Head of caudate nucleus (tissue), 42 donors: ENCODE measurements at regions not wholly inside any gene's neighbourhood (a gene's known extent, or its start where the extent isn't known, plus 50 kb on each side); places are given as distances from the start of the nearest gene placed in this dataset.
"Not testable (repeated sequence)": the region's sequence is repeated elsewhere in the genome, so short reads cannot be mapped to it uniquely, and the experiment has no call there.

Experiments
- DNase-seq, 42 donors: peaks; one replicate each; pipeline versions ENCODE4 v3.0.0 to v3.0.0-alpha.2; 2020 to 2021; ENCODE audit warnings: mixed read lengths in 7 of 42
- intact Hi-C: fragments of 100-400 bp; cut with DNase I; formaldehyde crosslinking; loops from one replicate; pipeline ENCODE4 v1.15.0; 2022

GRCh38 chr3:178195824-178196223, 340.4 kb upstream of the KCNMB2 start:
- peak in 2 of 42 donors; percentile 11 to 38 for DNase-seq
- intact Hi-C loops = no loop called here

GRCh38 chr3:178198329-178198728, 337.9 kb upstream of the KCNMB2 start:
- DNase-seq = no peak
- intact Hi-C loops = no loop called here

- intact Hi-C loops = no loop called here
- no peak for DNase-seq
These were observed 335.9 kb upstream of the KCNMB2 start for GRCh38 chr3:178200316-178200715.

- intact Hi-C loops = no loop called here
- DNase-seq = no peak
These were observed 334.5 kb upstream of the KCNMB2 start for GRCh38 chr3:178201714-178202113.

GRCh38 chr3:178202194-178202593, 334.0 kb upstream of the KCNMB2 start:
- peak in 2 of 42 donors; percentile 13 to 39 for DNase-seq
- intact Hi-C loops = no loop called here

GRCh38 chr3:178203165-178203564, 333.1 kb upstream of the KCNMB2 start:
- peak in 8 of 42 donors; percentile 11 to 48 (median 27) for DNase-seq
- intact Hi-C loops = no loop called here

GRCh38 chr3:178203650-178204049, 332.6 kb upstream of the KCNMB2 start:
- intact Hi-C loops = no loop called here
- DNase-seq = no peak

GRCh38 chr3:178205740-178206139, 330.5 kb upstream of the KCNMB2 start:
- intact Hi-C loops = no loop called here
- no peak for DNase-seq

GRCh38 chr3:178206521-178206920, 329.7 kb upstream of the KCNMB2 start:
- intact Hi-C loops = no loop called here
- peak in 1 of 42 donors; percentile 8 for DNase-seq

GRCh38 chr3:178207161-178207560, 329.1 kb upstream of the KCNMB2 start:
- DNase-seq, intact Hi-C loops: not testable (repeated sequence)

GRCh38 chr3:178207627-178208026, 328.6 kb upstream of the KCNMB2 start:
- DNase-seq, intact Hi-C loops: not testable (repeated sequence)

GRCh38 chr3:178209116-178209515, 327.1 kb upstream of the KCNMB2 start:
- DNase-seq, intact Hi-C loops: not testable (repeated sequence)

GRCh38 chr3:178209618-178210017, 326.6 kb upstream of the KCNMB2 start:
- intact Hi-C loops = not testable (repeated sequence)

GRCh38 chr3:178211086-178211485, 325.1 kb upstream of the KCNMB2 start:
- DNase-seq, intact Hi-C loops: not testable (repeated sequence)

More at GRCh38 chr3:178209618-178210017, 326.6 kb upstream of the KCNMB2 start:
- DNase-seq = not testable (repeated sequence)

- DNase-seq = no peak
- intact Hi-C loops = no loop called here
These were observed 318.8 kb upstream of the KCNMB2 start for GRCh38 chr3:178217479-178217878.

- intact Hi-C loops = no loop called here
- no peak for DNase-seq
These were observed 318.0 kb upstream of the KCNMB2 start for GRCh38 chr3:178218231-178218630.

GRCh38 chr3:178219661-178220060, 316.6 kb upstream of the KCNMB2 start:
- intact Hi-C loops, DNase-seq: not testable (repeated sequence)

GRCh38 chr3:178223876-178224275, 312.4 kb upstream of the KCNMB2 start:
- no peak for DNase-seq
- intact Hi-C loops = no loop called here

GRCh38 chr3:178226094-178226493, 310.1 kb upstream of the KCNMB2 start:
- no peak for DNase-seq
- intact Hi-C loops = no loop called here

- DNase-seq = no peak
- intact Hi-C loops = no loop called here
These were observed 304.6 kb upstream of the KCNMB2 start for GRCh38 chr3:178231645-178232044.

GRCh38 chr3:178233371-178234071, 302.7 kb upstream of the KCNMB2 start:
- no peak for DNase-seq
- intact Hi-C loops = no loop called here
